ENCODE measurements at regions not wholly inside any gene's neighbourhood (a gene's known extent, or its start where the extent isn't known, plus 50 kb on each side); places are given as distances from the start of the nearest gene placed in this dataset.
A peak's percentile ranks its signal among the peaks of the same experiment; 100 is the strongest.

DNA sequence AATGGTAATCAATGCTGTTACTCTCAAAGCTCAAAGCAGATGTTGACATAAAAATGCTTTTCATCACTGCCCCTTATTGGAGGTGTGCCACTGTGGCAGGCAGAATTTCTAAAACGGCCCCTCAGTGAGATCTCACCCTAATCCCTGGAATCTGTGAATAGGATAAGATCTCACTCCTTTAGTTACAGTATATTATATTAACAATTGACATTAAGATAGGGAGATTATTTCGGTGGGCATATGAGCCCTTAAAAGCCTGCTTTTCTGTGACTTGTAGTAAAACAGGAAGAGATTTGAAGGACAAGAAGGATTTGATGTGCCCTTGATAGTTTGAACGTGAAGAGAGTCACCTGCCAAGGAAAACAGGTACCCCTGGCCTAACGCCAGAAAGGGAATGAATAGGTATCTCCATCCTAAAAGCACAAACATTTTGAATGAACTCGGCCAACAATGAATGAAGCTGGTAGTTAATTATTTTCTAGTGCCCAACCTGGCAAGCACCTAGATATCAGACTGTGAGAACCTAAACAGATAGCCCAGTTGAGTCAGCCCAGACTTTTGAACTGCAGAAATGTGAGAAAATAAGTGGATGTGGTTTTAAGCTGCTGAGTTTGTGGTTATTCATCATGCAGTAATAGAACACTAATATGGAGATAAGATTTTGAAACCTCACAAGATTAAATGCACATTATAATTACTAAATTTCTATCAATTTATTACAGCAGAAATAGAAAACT, 881.6 kb downstream of the PCDH18 start:
- Histone ChIP-seq H4K20me1 (ENCODE audit: low read depth, low read length) (no peaks in the 10 kb centered on the region), H2AFZ (ENCODE audit: low read depth, low read length, severe bottlenecking) (peak overlapping the region; percentile 34), H3K27me3 (ENCODE audit: low read length) (no peaks in the 10 kb centered on the region), H3K79me2 (ENCODE audit: insufficient read depth, low read length) (no peaks in the 10 kb centered on the region), H3K9me3 (ENCODE audit: insufficient read depth, low read length) (no peaks in the 10 kb centered on the region), H3F3A (ENCODE audit: insufficient read depth) (no peaks in the 10 kb centered on the region), H3K9me2 (replicated peaks; ENCODE audit: insufficient read depth, low read length) (no peaks in the 10 kb centered on the region), H3K27ac (ENCODE audit: low read depth, low read length) (no peak overlapping the region), H3K4me3 (ENCODE audit: insufficient read depth, low read length, poor library complexity, severe bottlenecking) (no peak overlapping the region), H3K36me3 (ENCODE audit: low read length) (no peaks in the 10 kb centered on the region), H3K9ac (ENCODE audit: low read length) (no peak overlapping the region), H3K4me2 (ENCODE audit: low read depth, low read length, poor library complexity, severe bottlenecking) (no peak overlapping the region)
- TF ChIP-seq EZH2phosphoT487 (conservative IDR thresholded peaks at IDR 0.05; ENCODE audit: low read length): no peak
- TF ChIP-seq CTCF (IDR thresholded peaks at IDR 0.05; ENCODE audit: insufficient read depth, low read length, poor library complexity, severe bottlenecking): no peak

GRCh38 chr4:136644279-136644678, 888.0 kb downstream of the PCDH18 start:
- Histone ChIP-seq H3K27ac (ENCODE audit: low read depth, low read length) (no peak overlapping the region), H3K9me2 (replicated peaks; ENCODE audit: insufficient read depth, low read length) (no peaks in the 10 kb centered on the region), H3F3A (ENCODE audit: insufficient read depth) (no peaks in the 10 kb centered on the region), H4K20me1 (ENCODE audit: low read depth, low read length) (no peaks in the 10 kb centered on the region), H3K9me3 (ENCODE audit: insufficient read depth, low read length) (no peaks in the 10 kb centered on the region), H3K79me2 (ENCODE audit: insufficient read depth, low read length) (no peaks in the 10 kb centered on the region), H3K9ac (ENCODE audit: low read length) (no peak overlapping the region), H3K4me3 (ENCODE audit: insufficient read depth, low read length, poor library complexity, severe bottlenecking) (no peak overlapping the region), H2AFZ (ENCODE audit: low read depth, low read length, severe bottlenecking) (no peak overlapping the region), H3K4me2 (ENCODE audit: low read depth, low read length, poor library complexity, severe bottlenecking) (no peak overlapping the region), H3K27me3 (ENCODE audit: low read length) (no peaks in the 10 kb centered on the region), H3K36me3 (ENCODE audit: low read length) (no peaks in the 10 kb centered on the region)
- TF ChIP-seq CTCF (IDR thresholded peaks at IDR 0.05; ENCODE audit: insufficient read depth, low read length, poor library complexity, severe bottlenecking): no peak
- TF ChIP-seq EZH2phosphoT487 (conservative IDR thresholded peaks at IDR 0.05; ENCODE audit: low read length): no peak

- H2AFZ ChIP-seq (ENCODE audit: low read depth, low read length, severe bottlenecking): no peak overlapping the region
- H3K4me3 ChIP-seq (ENCODE audit: insufficient read depth, low read length, poor library complexity, severe bottlenecking): no peak overlapping the region
- H3K9me3 ChIP-seq (ENCODE audit: insufficient read depth, low read length): no peaks in the 10 kb centered on the region
- no peak for TF ChIP-seq EZH2phosphoT487 (conservative IDR thresholded peaks at IDR 0.05; ENCODE audit: low read length)
- TF ChIP-seq CTCF (IDR thresholded peaks at IDR 0.05; ENCODE audit: insufficient read depth, low read length, poor library complexity, severe bottlenecking): no peak
- no peak overlapping the region for H3K9ac ChIP-seq (ENCODE audit: low read length)
- no peaks in the 10 kb centered on the region for H4K20me1 ChIP-seq (ENCODE audit: low read depth, low read length)
- no peaks in the 10 kb centered on the region for H3K36me3 ChIP-seq (ENCODE audit: low read length)
- no peaks in the 10 kb centered on the region for H3K27me3 ChIP-seq (ENCODE audit: low read length)
- H3K9me2 ChIP-seq (replicated peaks; ENCODE audit: insufficient read depth, low read length): no peaks in the 10 kb centered on the region
- H3K79me2 ChIP-seq (ENCODE audit: insufficient read depth, low read length): no peaks in the 10 kb centered on the region
- H3K27ac ChIP-seq (ENCODE audit: low read depth, low read length): no peak overlapping the region
- H3F3A ChIP-seq (ENCODE audit: insufficient read depth): no peaks in the 10 kb centered on the region
- no peak overlapping the region for H3K4me2 ChIP-seq (ENCODE audit: low read depth, low read length, poor library complexity, severe bottlenecking)
Observed at GRCh38 chr4:136643416-136643815, 888.9 kb downstream of the PCDH18 start.

Data from SU-DHL-6 (cell line).